KMS-11 (cell line): ENCODE measurements at regions not wholly inside any gene's neighbourhood (a gene's known extent, or its start where the extent isn't known, plus 50 kb on each side); places are given as distances from the start of the nearest gene placed in this dataset.

Experiments used
- H2AFZ ChIP-seq: fragments of 200-600 bp; sonication (generic); 2 replicates; pipeline ENCODE4 v1.6.1; 2016; ENCODE audit warnings: antibody characterized with exemption, mixed run types, low read depth
- H3K27ac ChIP-seq: fragments of 200-600 bp; sonication (generic); 2 replicates; pipeline ENCODE4 v1.6.1; 2016; ENCODE audit warnings: mild to moderate bottlenecking, mixed run types
- H3K27me3 ChIP-seq: fragments of 200-600 bp; sonication (generic); 2 replicates; pipeline ENCODE4 v1.6.1; 2017; ENCODE audit warnings: mild to moderate bottlenecking, low read depth, mixed run types, moderate library complexity; ENCODE audit not compliant: insufficient read depth
- H3K36me3 ChIP-seq: fragments of 200-600 bp; sonication (generic); 2 replicates; pipeline ENCODE4 v1.6.1; 2017; ENCODE audit warnings: mild to moderate bottlenecking, mixed run types; ENCODE audit not compliant: insufficient read depth
- H3K4me1 ChIP-seq: fragments of 200-600 bp; sonication (generic); 2 replicates; pipeline ENCODE4 v1.6.1; 2016; ENCODE audit warnings: mild to moderate bottlenecking, low read depth, mixed run types; ENCODE audit not compliant: poor library complexity, severe bottlenecking
- H3K4me2 ChIP-seq: fragments of 200-600 bp; sonication (generic); 2 replicates; pipeline ENCODE4 v1.7.0; 2016; ENCODE audit warnings: mild to moderate bottlenecking, mixed run types
- H3K4me3 ChIP-seq: fragments of 200-600 bp; sonication (generic); IDR thresholded peaks from 2 replicates; pipeline ENCODE4 v1.6.1; 2017; ENCODE audit warnings: low read depth, low read length, mixed read lengths; ENCODE audit not compliant: insufficient read depth
- H3K79me2 ChIP-seq: fragments of 200-600 bp; sonication (generic); 2 replicates; pipeline ENCODE4 v1.6.1; 2016; ENCODE audit warnings: low read depth, mixed run types; ENCODE audit not compliant: insufficient read depth
- H3K9ac ChIP-seq: fragments of 200-600 bp; sonication (generic); 2 replicates; pipeline ENCODE4 v1.6.1; 2016; ENCODE audit warnings: mild to moderate bottlenecking, mixed run types
- H4K20me1 ChIP-seq: fragments of 200-600 bp; sonication (generic); 2 replicates; pipeline ENCODE4 v1.6.1; 2016; ENCODE audit warnings: mild to moderate bottlenecking, mixed run types; ENCODE audit not compliant: insufficient read depth
- CTCF ChIP-seq: fragments of 200-600 bp; sonication (generic); conservative IDR thresholded peaks from 2 replicates; pipeline ENCODE4 v1.6.1; 2017; ENCODE audit warnings: low read depth, mild to moderate bottlenecking, antibody characterized with exemption, low read length, moderate library complexity, mixed read lengths

DNA sequence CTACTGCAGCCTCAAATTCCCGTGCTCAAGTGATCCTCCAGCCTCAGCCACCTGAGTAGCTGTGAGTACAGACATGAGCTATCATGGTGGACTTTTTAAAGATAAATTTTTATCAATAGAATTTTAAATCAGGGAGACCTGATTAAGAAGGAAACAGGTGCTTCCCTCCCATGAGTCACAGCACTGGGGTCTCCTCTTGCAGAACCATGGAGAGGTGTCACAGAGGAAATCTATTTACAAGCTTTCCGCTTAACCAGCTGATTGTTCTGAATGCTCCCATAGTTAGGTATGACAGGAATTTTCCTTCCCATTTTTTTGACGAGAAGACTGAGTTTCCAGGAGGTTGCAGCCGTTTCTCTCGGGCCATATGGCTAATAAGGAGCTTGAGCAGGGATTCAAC lies 516.1 kb downstream of the MIAT start:
- no peak overlapping the region for H3K9ac ChIP-seq
- no peak overlapping the region for H3K4me2 ChIP-seq
- H3K4me3 ChIP-seq: no peak overlapping the region
- no peak overlapping the region for H3K27ac ChIP-seq
- no peaks in the 10 kb centered on the region for H3K79me2 ChIP-seq
- H2AFZ ChIP-seq: no peak overlapping the region
- H3K27me3 ChIP-seq: peaks cover 15% of the 10 kb centered on the region; the same call in 1 of the 2 replicates
- H4K20me1 ChIP-seq: no peaks in the 10 kb centered on the region
- H3K36me3 ChIP-seq: no peaks in the 10 kb centered on the region
- no peak for TF ChIP-seq CTCF
- H3K4me1 ChIP-seq: no peaks in the 10 kb centered on the region

GRCh38 chr22:27175021-27175838 lies 517.8 kb downstream of the MIAT start:
- TF ChIP-seq CTCF: no peak
- Histone ChIP-seq H3K4me3 (no peak overlapping the region), H3K79me2 (no peaks in the 10 kb centered on the region), H4K20me1 (no peaks in the 10 kb centered on the region), H3K4me2 (no peak overlapping the region), H3K27me3 (peaks cover 15% of the 10 kb centered on the region; the same call in 1 of the 2 replicates), H3K9ac (no peak overlapping the region), H3K4me1 (no peaks in the 10 kb centered on the region), H3K27ac (no peak overlapping the region), H2AFZ (no peak overlapping the region), H3K36me3 (no peaks in the 10 kb centered on the region)

GRCh38 chr22:27175974-27176373 lies 518.6 kb downstream of the MIAT start:
- H4K20me1 ChIP-seq: no peaks in the 10 kb centered on the region
- no peak overlapping the region for H3K9ac ChIP-seq
- H3K4me2 ChIP-seq: no peak overlapping the region
- peaks cover 15% of the 10 kb centered on the region; the same call in 1 of the 2 replicates for H3K27me3 ChIP-seq
- no peak for TF ChIP-seq CTCF
- H3K4me1 ChIP-seq: no peaks in the 10 kb centered on the region
- no peaks in the 10 kb centered on the region for H3K79me2 ChIP-seq
- no peak overlapping the region for H3K27ac ChIP-seq
- H3K36me3 ChIP-seq: no peaks in the 10 kb centered on the region
- no peak overlapping the region for H2AFZ ChIP-seq
- H3K4me3 ChIP-seq: no peak overlapping the region

DNA sequence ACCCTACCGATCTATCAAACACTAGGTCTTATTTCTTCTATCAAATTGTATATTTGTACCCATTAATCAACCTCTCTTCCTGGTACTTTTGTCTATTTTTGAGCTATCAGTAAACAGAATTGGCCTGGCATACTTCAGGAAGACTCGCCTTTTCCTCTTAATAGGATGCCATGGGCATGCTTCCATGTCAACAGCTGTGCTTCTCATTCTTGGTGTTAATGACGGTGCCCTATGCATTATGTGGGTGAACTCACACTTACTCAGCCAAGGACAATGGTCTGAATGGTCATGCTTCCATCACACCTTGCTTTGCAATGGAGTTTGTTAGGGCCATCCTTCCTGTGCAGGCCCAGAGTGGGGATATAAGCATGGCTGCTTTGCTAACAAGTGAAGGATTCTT lies 521.8 kb downstream of the MIAT start:
- no peak overlapping the region for H3K9ac ChIP-seq

More for the DNA sequence above, 521.8 kb downstream of the MIAT start:
- Histone ChIP-seq H2AFZ (no peak overlapping the region), H3K4me3 (no peak overlapping the region), H3K36me3 (no peaks in the 10 kb centered on the region), H3K4me1 (no peaks in the 10 kb centered on the region), H3K79me2 (no peaks in the 10 kb centered on the region), H3K27ac (no peak overlapping the region), H3K4me2 (no peak overlapping the region), H3K27me3 (peaks cover 5% of the 10 kb centered on the region; the same call in 1 of the 2 replicates), H4K20me1 (no peaks in the 10 kb centered on the region)
- no peak for TF ChIP-seq CTCF
